Esophagus squamous epithelium (tissue), 4 donors: ENCODE measurements at regions not wholly inside any gene's neighbourhood (a gene's known extent, or its start where the extent isn't known, plus 50 kb on each side); places are given as distances from the start of the nearest gene placed in this dataset.

Experiments
- CTCF ChIP-seq, 6 experiments: fragments of 450-650 bp in 4 of 6; fragments of 200-600 bp in 2 of 6; sonication (generic) in 2 of 6; IDR thresholded peaks; one replicate each; pipeline ENCODE4 v1.5.1; 2016 to 2019; ENCODE audit warnings: antibody characterized with exemption in 6 of 6, mild to moderate bottlenecking in 4 of 6, moderate library complexity in 4 of 6
- POLR2A ChIP-seq, 4 donors: fragments of 450-650 bp; IDR thresholded peaks; one replicate each; pipeline ENCODE4 v1.6.1; 2017; ENCODE audit warnings: antibody characterized with exemption in 4 of 4, mild to moderate bottlenecking in 4 of 4, moderate library complexity in 3 of 4

DNA sequence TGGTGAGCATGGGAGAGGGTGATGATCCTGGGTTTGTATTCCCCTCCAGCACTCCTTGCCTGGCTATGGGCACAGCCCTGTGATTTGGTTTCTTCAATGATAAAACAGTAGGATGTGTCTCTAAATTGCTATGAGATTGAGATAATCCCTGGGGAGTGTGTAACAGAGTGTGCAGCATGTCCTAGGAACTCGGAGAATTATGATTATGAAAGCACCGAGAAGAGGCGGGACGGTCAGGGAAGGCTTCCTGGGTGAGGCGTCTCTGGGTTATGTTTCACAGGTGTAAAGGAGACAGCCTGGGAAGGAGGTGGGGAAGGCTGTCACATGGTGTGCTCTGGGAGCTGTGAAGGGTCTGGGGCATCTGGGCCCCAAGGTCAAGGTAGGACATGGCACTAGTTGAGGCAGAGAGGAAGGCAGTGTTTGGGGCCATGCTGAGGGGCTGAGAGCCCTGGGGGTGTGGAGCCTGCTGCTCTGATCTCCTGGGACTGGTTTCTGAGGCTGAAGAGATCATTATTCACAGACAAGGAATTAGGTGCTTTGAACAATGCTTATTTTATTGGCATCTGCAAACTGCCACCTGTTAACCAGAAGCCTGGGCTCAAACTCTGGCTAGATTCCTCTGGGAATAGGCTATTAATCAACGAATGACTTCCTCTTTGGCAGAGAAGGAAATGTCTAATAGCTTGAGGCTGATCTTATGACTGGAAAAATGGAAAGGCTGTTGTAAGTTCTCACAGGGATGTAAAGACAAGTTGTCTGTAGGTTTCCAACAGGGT lies 73.8 kb upstream of the IL12B start:
- no peak for TF ChIP-seq CTCF (IDR thresholded peaks at IDR 0.05)
- no peak for TF ChIP-seq POLR2A (IDR thresholded peaks at IDR 0.05)
